IMR-90 (cell line): ENCODE measurements at regions not wholly inside any gene's neighbourhood (a gene's known extent, or its start where the extent isn't known, plus 50 kb on each side); places are given as distances from the start of the nearest gene placed in this dataset.
"Not testable (repeated sequence)": the region's sequence is repeated elsewhere in the genome, so short reads cannot be mapped to it uniquely, and the experiment has no call there.

Experiments used
- ATAC-seq: fragments of 200-7000 bp; cut with Tn5 transposase; 2 replicates; pipeline ENCODE4 v1.9.1; 2020; ENCODE audit warnings: low read depth, mild to moderate bottlenecking, moderate library complexity
- BruUV-seq: library from RNA; stranded (reverse); fragments of 400-500 nt; replicated peaks from 2 replicates; lab custom pipeline; 2021; lab: Mats Ljungman, UMichigan
- CTCF ChIA-PET: fragments of 300-600 bp; formaldehyde crosslinking; extraction: SDS; loops from one replicate; lab custom pipeline; 2021; ENCODE audit warnings: antibody characterized with exemption; lab: Yijun Ruan, JAX
- POLR2A ChIA-PET: fragments of 300-600 bp; sonication (Branson Sonifier 250); formaldehyde crosslinking; loops from one replicate; lab custom pipeline; 2022; ENCODE audit warnings: antibody characterized with exemption; ENCODE audit not compliant: unreplicated experiment; lab: Charles Lee
- DNase-seq: peaks from one replicate; pipeline ENCODE4 v3.0.0; 2013
- H2AFZ ChIP-seq: replicated peaks from 2 replicates; pipeline ENCODE3; 2013; ENCODE audit warnings: low read length, mild to moderate bottlenecking; ENCODE audit not compliant: poor library complexity
- H2AK5ac ChIP-seq: 2 replicates; pipeline ENCODE4 v1.6.1; 2013; ENCODE audit warnings: low read depth, low read length, inconsistent platforms
- H2AK9ac ChIP-seq: replicated peaks from 2 replicates; pipeline ENCODE3; 2013; ENCODE audit warnings: mild to moderate bottlenecking, low read depth, low read length, moderate library complexity; ENCODE audit not compliant: poor library complexity
- H2BK120ac ChIP-seq: 2 replicates; pipeline ENCODE4 v1.6.1; 2013; ENCODE audit warnings: low read depth, low read length, inconsistent platforms
- H2BK15ac ChIP-seq: 3 replicates; pipeline ENCODE4 v1.6.1; 2013; ENCODE audit warnings: low read depth, low read length, inconsistent platforms
- H2BK20ac ChIP-seq: 2 replicates; pipeline ENCODE4 v1.6.1; 2013; ENCODE audit warnings: low read depth, mild to moderate bottlenecking, inconsistent platforms, low read length, moderate library complexity
- H2BK5ac ChIP-seq: 2 replicates; pipeline ENCODE4 v1.6.1; 2013; ENCODE audit warnings: mild to moderate bottlenecking, low read depth, low read length, inconsistent platforms; ENCODE audit not compliant: poor library complexity, severe bottlenecking
- H3K14ac ChIP-seq: replicated peaks from 2 replicates; pipeline ENCODE4 v1.6.1; 2013; ENCODE audit warnings: low read depth, low read length, inconsistent platforms
- H3K18ac ChIP-seq: 2 replicates; pipeline ENCODE4 v1.6.1; 2013; ENCODE audit warnings: low read depth, low read length, control low read depth
- H3K23ac ChIP-seq: 2 replicates; pipeline ENCODE4 v1.6.1; 2013; ENCODE audit warnings: low read depth, low read length, inconsistent platforms
- H3K27ac ChIP-seq: 2 replicates; pipeline ENCODE4 v1.5.1; 2013; ENCODE audit warnings: mild to moderate bottlenecking, control low read depth, low read length; ENCODE audit not compliant: insufficient read depth
- H3K27me3 ChIP-seq: 2 replicates; pipeline ENCODE4 v1.6.1; 2013; ENCODE audit warnings: low read length; ENCODE audit not compliant: control insufficient read depth, insufficient read depth
- H3K36me3 ChIP-seq: 2 replicates; pipeline ENCODE4 v1.6.1; 2013; ENCODE audit warnings: low read length, mixed read lengths; ENCODE audit not compliant: control insufficient read depth, insufficient read depth
- H3K4ac ChIP-seq: 2 replicates; pipeline ENCODE4 v1.6.1; 2013; ENCODE audit warnings: low read depth, low read length, inconsistent platforms
- H3K4me1 ChIP-seq: 2 replicates; pipeline ENCODE4 v1.6.1; 2013; ENCODE audit warnings: low read length, mixed read lengths; ENCODE audit not compliant: control insufficient read depth, insufficient read depth
- H3K4me2 ChIP-seq: 2 replicates; pipeline ENCODE4 v1.6.1; 2013; ENCODE audit warnings: low read depth, mild to moderate bottlenecking, control low read depth, low read length, moderate library complexity
- H3K4me3 ChIP-seq: 2 replicates; pipeline ENCODE4 v1.5.1; 2013; ENCODE audit warnings: low read depth, mild to moderate bottlenecking, control low read depth, low read length, moderate library complexity; ENCODE audit not compliant: insufficient read depth
- H3K56ac ChIP-seq: 2 replicates; pipeline ENCODE4 v1.6.1; 2013; ENCODE audit warnings: low read length, inconsistent platforms; ENCODE audit not compliant: insufficient read depth; ENCODE audit errors: extremely low read depth
- H3K79me1 ChIP-seq, 2 experiments: 2 replicates each; pipeline ENCODE4 v1.6.1; 2013; ENCODE audit warnings: low read length in 2 of 2, inconsistent platforms in 1 of 2, low read depth in 1 of 2
- H3K9ac ChIP-seq: 2 replicates; pipeline ENCODE4 v1.6.1; 2013; ENCODE audit warnings: low read depth, low read length, control low read depth
- H3K9me1 ChIP-seq: 2 replicates; pipeline ENCODE4 v1.6.1; 2013; ENCODE audit warnings: low read length, inconsistent platforms; ENCODE audit not compliant: insufficient read depth
- H3K9me3 ChIP-seq: 2 replicates; pipeline ENCODE4 v1.6.1; 2013; ENCODE audit warnings: low read length; ENCODE audit not compliant: control insufficient read depth, insufficient read depth
- H4K20me1 ChIP-seq: 2 replicates; pipeline ENCODE4 v1.6.1; 2013; ENCODE audit warnings: low read length, inconsistent platforms; ENCODE audit not compliant: insufficient read depth
- H4K5ac ChIP-seq: 2 replicates; pipeline ENCODE4 v1.6.1; 2013; ENCODE audit warnings: mild to moderate bottlenecking, low read depth, low read length, control low read depth
- H4K8ac ChIP-seq, 2 experiments: 2 replicates each; pipeline ENCODE4 v1.6.1; 2013; ENCODE audit warnings: low read depth in 2 of 2, low read length in 2 of 2, control low read depth in 1 of 2, inconsistent platforms in 1 of 2
- H4K91ac ChIP-seq: 2 replicates; pipeline ENCODE4 v1.6.1; 2013; ENCODE audit warnings: low read depth, low read length, inconsistent platforms; ENCODE audit not compliant: insufficient read depth
- BHLHE40 ChIP-seq: fragments of 150-350 bp; IDR thresholded peaks from 2 replicates; pipeline ENCODE4 v1.6.1; 2016; ENCODE audit warnings: mild to moderate bottlenecking, low read depth, low read length
- MAZ ChIP-seq: IDR thresholded peaks from 2 replicates; pipeline ENCODE4 v1.6.1; 2012; ENCODE audit warnings: low read depth, mild to moderate bottlenecking, low read length, improper control_type of control experiment, moderate library complexity, borderline replicate concordance
- NFE2L2 ChIP-seq: fragments of 150-350 bp; IDR thresholded peaks from 2 replicates; pipeline ENCODE4 v1.6.1; 2016; ENCODE audit warnings: low read depth, mild to moderate bottlenecking, low read length
- POLR2A ChIP-seq: IDR thresholded peaks from 2 replicates; pipeline ENCODE4 v1.6.1; 2012; ENCODE audit warnings: mild to moderate bottlenecking, low read depth, low read length
- WGBS, 2 experiments: methylation state at CpG; one replicate each; pipeline versions ENCODE4 v1.1.5 to v1.1.7; 2013; ENCODE audit warnings: missing lambda C conversion rate in 2 of 2; ENCODE audit not compliant: insufficient read length in 1 of 2; ENCODE audit errors: extremely low coverage in 2 of 2; 5-methylcytosine and 5-hydroxymethylcytosine counted together
- dilution Hi-C: fragments of 300-500 bp; cut with HindIII; formaldehyde crosslinking; loops from one replicate; pipeline ENCODE4 v1.14.3; 2018; ENCODE audit warnings: low sequenced_read_pairs; ENCODE audit not compliant: unreplicated experiment
- in situ Hi-C: fragments of 300-500 bp; cut with MboI; formaldehyde crosslinking; loops from 3 replicates; pipeline ENCODE4 v1.14.3; 2019; ENCODE audit warnings: low sequenced_read_pairs, inconsistent platforms, mixed read lengths
- intact Hi-C: fragments of 100-400 bp; cut with micrococcal nuclease; formaldehyde crosslinking; loops from 2 replicates; pipeline ENCODE4 v1.10.0; 2022

GRCh38 chr2:129203331-129203730 lies 776.1 kb upstream of the RAB6C start:
- TF ChIP-seq MAZ = no peak
- no peak for TF ChIP-seq BHLHE40
- no peak for TF ChIP-seq POLR2A
- TF ChIP-seq NFE2L2 = no peak
- Histone ChIP-seq H3K9me1 (no peaks in the 10 kb centered on the region), H4K8ac (no peak overlapping the region), H2AFZ (no peak overlapping the region), H3K23ac (no peak overlapping the region), H3K4me1 (no peaks in the 10 kb centered on the region), H2BK120ac (no peak overlapping the region), H4K5ac (no peak overlapping the region), H3K4me2 (no peak overlapping the region), H3K9ac (no peak overlapping the region), H3K27ac (no peak overlapping the region), H3K14ac (no peak overlapping the region), H3K9me3 (no peaks in the 10 kb centered on the region), H2BK5ac (no peak overlapping the region), H3K4me3 (no peak overlapping the region), H3K36me3 (no peaks in the 10 kb centered on the region), H4K91ac (no peak overlapping the region), H4K20me1 (no peaks in the 10 kb centered on the region), H3K27me3 (no peaks in the 10 kb centered on the region), H3K4ac (no peak overlapping the region), H3K56ac (no peak overlapping the region), H2AK5ac (no peak overlapping the region), H2AK9ac (no peak overlapping the region), H3K79me1 (no peaks in the 10 kb centered on the region), H2BK15ac (no peak overlapping the region), H3K18ac (no peak overlapping the region), H2BK20ac (no peak overlapping the region)
- dilution Hi-C loops (no loop called here), in situ Hi-C loops (no loop called here), intact Hi-C loops (no loop called here)
- ATAC-seq (no peak), DNase-seq (no peak)
- ChIA-PET CTCF (no interaction called here), POLR2A (no interaction called here)
- no TSS peak for BruUV-seq
- no CpG with 5 or more reads among the region's 3 CpGs for WGBS, 2 experiments

GRCh38 chr2:129204581-129204980 lies 774.9 kb upstream of the RAB6C start:
- not testable (repeated sequence) for H2AFZ ChIP-seq
- WGBS, 2 experiments = no CpG with 5 or more reads among the region's 2 CpGs

More at GRCh38 chr2:129204581-129204980, 774.9 kb upstream of the RAB6C start:
- in situ Hi-C loops, H3K56ac ChIP-seq, POLR2A ChIA-PET, H3K4me3 ChIP-seq, H2BK20ac ChIP-seq, H3K27ac ChIP-seq, H2AK5ac ChIP-seq, H3K4me1 ChIP-seq, H3K27me3 ChIP-seq, BruUV-seq, H3K4ac ChIP-seq, H3K18ac ChIP-seq, H2AK9ac ChIP-seq, H2BK120ac ChIP-seq, H2BK15ac ChIP-seq, H3K23ac ChIP-seq, H3K9ac ChIP-seq, H3K79me1 ChIP-seq, intact Hi-C loops, H3K9me1 ChIP-seq, DNase-seq, ATAC-seq, H4K8ac ChIP-seq, H3K36me3 ChIP-seq, H3K4me2 ChIP-seq, H3K9me3 ChIP-seq, H2BK5ac ChIP-seq, H3K14ac ChIP-seq, CTCF ChIA-PET, dilution Hi-C loops, H4K91ac ChIP-seq, H4K20me1 ChIP-seq, H4K5ac ChIP-seq: not testable (repeated sequence)
